Activated CD4-positive, alpha-beta T cell treated with anti-CD3 and anti-CD28 coated beads for 48 hours (primary cell): ENCODE measurements at regions not wholly inside any gene's neighbourhood (a gene's known extent, or its start where the extent isn't known, plus 50 kb on each side); places are given as distances from the start of the nearest gene placed in this dataset.

Experiments
- DNase-seq: peaks from one replicate; pipeline ENCODE4 v3.0.0-alpha.2; 2020

DNA sequence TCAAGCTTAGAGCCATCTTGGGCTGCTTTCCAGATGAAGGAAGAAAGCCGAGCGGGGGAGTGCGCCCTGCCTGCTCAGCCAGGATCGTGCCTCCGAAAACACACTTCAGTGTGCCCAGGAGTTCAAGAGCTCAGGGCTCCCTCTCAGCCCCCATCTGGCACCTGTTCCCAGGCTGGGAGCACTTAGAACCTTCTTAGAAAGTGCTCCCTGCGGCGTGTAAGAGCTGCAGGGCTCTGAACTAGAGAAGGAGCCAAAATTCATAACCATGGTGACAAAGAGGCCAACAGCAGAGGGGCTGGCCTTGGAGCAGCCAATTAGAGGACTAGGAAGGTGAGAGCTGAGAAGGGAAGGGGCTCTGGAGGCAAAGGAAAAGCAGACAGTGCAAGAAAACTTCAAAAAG is 59.0 kb upstream of the TNRC6C start:
- DNase-seq, result no peak

DNA sequence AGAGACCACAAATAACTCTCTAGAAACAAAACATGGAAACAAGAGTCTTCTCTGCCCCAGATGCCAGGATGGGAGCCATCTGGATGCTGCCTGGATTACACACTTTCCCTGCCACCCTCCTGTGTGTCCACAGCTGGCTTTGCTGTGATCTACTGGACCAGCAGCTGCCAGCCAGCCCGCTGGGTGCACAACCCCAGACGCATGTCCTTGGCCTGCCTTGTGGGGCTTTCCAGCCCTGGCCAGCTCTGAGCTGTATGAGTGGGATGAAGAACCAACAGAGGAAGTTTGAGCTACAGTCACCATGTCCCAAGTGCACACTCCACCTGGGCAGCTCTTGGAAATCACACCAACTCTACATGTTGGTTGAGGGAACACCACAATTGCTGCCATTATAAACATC is 57.0 kb upstream of the TNRC6C start:
- no peak for DNase-seq

DNA sequence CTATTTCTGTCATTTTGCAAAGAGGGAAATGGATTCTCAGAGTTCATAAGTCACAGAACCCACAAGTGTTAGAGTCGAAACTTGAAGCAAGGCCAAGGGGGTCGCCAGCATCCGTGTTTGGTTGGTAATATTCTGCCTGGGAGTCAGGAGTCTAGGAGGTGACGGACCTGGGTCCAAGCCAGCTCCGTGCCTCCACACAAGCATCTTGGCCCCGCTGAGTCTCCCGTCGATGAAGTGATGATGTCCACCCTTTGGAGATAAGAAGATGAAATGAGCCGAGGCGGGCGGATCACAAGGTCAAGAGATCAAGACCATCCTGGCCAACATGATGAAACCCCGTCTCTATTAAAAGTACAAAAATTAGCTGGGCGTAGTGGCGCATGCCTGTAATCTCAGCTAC is 53.2 kb upstream of the TNRC6C start:
- DNase-seq, result no peak

DNA sequence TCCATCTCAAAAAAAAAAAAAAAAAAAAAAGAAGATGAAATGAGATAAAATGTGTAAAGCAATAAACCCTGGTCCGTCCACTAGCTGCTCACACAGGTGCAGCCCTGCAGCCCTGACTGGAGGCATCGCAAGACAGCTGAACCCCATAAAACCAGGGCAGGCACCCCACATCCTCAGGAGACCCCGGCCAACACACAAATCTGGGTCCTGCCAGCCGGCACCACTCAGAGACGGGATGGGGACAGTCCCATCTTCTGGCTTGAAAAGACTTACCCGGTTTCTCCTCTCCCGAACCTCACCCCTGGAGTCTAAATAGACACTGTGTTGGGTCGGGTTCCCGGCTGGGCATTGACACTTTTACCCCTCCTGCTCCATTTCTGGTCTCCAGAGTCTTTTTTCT is 52.7 kb upstream of the TNRC6C start:
- no peak for DNase-seq

DNA sequence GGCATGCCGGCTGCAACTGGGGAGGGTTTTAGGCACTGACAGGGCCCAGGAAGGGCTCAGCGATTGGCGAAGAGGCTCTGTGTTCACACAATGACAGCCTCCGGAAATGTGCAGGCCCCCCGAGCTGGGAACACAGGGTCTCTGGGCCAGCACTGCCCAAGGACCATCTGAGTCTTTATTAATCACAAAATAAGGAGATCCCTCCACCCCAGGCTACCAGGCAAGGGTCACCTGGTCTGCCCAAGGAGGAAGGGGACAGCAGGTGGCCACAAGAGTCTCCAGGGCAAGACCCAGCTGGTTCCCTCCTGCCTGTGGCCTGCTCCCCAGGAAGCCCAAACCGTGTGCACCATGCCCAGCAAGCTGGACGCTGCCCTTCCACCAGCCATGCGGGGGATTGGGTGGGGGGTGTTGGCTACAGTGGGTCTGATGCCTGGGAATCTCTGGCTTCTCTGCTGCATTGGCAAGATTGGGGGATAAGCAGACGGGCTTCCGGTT is 52.1 kb upstream of the TNRC6C start:
- no peak for DNase-seq

DNA sequence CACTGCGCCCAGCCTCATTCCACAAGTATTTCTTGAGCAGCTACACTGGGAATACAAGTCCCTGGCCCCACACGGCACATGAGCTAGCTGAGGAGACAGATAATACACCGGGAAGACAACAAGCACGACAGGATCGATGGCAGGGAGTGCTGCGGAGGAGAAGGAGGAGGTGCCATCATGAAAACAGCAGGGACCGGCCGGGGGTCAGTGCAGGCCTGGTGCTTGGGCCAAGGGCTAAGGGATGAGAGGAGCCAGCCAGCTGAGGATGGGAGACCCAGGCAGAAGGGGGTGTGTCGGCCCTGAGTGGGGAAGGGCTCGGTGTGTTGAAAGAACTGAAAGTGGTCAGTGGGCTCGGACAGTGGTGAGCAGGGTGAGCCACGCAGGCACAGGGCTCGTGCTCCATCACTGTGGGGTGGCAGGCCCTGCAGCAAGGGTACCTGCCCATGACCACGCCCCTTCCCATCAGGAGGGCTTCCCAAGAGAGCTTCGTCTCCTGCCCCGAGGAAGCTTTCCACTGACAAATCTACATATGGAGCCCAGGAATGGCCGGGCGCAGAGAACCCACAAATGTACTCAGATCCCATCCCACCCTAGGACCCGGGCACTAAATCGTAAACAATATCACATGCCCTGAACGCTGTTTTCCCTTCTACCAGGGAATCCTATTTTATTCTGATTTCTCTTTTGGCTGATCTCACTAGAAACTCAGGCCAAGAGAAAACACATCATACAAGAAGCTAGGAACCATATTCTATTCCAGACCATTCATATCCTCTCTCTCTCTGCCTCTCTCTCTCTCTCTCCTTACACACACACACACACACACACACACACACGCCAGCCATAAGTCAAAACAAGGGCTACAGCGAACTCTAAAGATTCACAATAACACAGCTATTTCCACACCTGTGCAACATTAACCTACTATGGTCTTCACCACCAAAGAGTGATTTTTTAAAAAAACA is 50.7 kb upstream of the TNRC6C start:
- no peak for DNase-seq

DNA sequence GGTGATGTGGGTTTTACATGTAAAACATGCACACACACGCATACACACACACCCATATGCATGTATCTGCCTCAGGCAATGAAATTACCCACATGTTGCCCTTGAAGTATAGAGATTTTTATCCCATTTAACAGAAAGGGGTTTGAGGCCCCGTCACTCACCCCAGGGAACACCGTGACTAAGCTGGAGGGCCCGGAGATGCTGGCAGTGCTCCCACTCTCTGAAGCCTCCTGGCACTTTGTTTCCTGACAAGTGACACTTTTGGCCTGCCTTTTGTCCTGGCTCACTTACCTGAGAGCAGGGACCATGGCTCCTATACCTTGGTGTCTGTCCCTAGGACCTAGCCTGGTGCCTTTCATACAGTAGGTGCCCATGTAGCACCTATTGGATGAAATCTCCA is 50.0 kb upstream of the TNRC6C start:
- DNase-seq, result no peak
